ENCODE measurements at regions not wholly inside any gene's neighbourhood (a gene's known extent, or its start where the extent isn't known, plus 50 kb on each side); places are given as distances from the start of the nearest gene placed in this dataset.
A peak's percentile ranks its signal among the peaks of the same experiment; 100 is the strongest.

DNA sequence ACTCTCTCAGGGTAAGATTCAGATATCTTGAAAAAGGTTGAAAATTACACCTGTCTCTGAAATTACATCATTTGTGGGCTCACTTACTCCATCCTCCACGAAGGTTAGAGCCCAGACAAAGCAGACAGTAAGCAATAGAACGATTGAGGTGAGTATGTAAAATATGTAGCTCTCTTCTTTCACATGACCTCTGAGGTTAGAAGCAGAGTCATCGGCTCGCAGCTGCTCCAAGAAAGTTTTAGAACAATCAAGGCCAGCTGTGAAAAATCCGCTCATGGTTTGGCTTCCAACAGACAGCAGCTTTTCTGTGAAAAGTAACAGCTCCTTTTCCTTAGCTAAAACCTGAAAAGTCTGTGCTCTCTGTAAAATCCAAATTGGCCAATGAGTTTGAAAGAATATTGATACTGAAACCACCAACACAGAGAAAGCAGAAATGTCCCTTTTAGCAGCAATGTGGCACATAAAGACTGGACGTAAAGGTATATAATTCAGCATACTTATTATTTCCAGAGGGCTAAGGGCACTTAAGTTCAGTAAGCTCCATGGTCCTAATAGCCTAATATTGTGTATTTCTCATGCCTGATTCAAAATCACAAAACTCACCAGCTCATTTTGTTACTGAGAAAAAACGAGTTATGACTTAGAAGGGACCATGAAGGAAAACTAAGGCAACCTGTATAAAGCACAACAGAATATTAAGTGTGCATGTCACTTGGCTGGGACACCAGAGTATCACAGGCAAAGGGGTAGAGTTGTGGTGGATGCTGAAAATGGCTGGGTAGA, 78.2 kb downstream of the FAM76B start:
- Histone ChIP-seq H3K9me3 (ENCODE audit: control extremely low read depth in 1 of 5, control insufficient read depth in 4 of 5, insufficient read depth in 2 of 5, low read depth in 1 of 5, low read length in 4 of 5) (no peaks in the 10 kb centered on the region), H3K4me3 (ENCODE audit: control insufficient read depth in 1 of 7, extremely low read depth in 1 of 7, insufficient read depth in 4 of 7, low read depth in 2 of 7, low read length in 6 of 7) (no peak overlapping the region), H3K27me3 (replicated peaks in 2 of 5; ENCODE audit: control insufficient read depth in 4 of 5, insufficient read depth in 5 of 5, low read length in 4 of 5) (no peaks in the 10 kb centered on the region), H3K36me3 (ENCODE audit: control insufficient read depth in 4 of 4, insufficient read depth in 4 of 4, low read length in 3 of 4) (no peaks in the 10 kb centered on the region), H3K4me1 (ENCODE audit: control extremely low read depth in 1 of 4, control insufficient read depth in 4 of 4, insufficient read depth in 4 of 4, low read length in 3 of 4) (peaks cover 8 to 20% (median 18%) of the 10 kb centered on the region in 4 experiments), H3K27ac (ENCODE audit: insufficient read depth in 1 of 2, low read depth in 1 of 2, low read length in 2 of 2, poor library complexity in 1 of 2, severe bottlenecking in 2 of 2) (no peak overlapping the region)
- WGBS (ENCODE audit: insufficient coverage): 100% methylated on average over 5 of the region's 7 CpGs
- DNase-seq: no peak
- ChIA-PET CTCF (interaction anchor here (0.9 to 12.6 kb wide), 9 partner anchors 9 to 556 kb away, joined by 3 to 234 read pairs (median 3); no protein-coding TSS in a partner anchor), POLR2A (no interaction called here)

DNA sequence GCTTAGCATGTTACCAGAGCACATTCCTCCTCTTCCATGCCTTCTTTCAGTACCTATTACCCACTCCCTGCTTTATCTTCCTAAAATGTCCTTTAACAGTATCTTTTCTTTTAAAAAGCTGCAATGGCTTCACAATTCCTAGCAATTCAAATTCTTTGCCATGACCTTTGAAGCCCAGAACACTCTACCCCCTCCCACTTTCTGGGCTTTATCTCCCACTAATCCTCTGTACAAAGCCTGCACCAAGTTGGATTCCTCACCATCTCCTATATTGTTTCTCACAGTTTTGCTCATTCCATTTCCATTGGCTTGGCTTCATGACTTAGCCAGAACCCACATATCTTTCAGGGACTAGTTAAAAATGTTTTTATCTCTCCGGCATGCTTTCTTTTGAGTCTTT, 80.9 kb downstream of the FAM76B start:
- POLR2A ChIA-PET: no interaction called here
- H3K27ac ChIP-seq (ENCODE audit: insufficient read depth in 1 of 2, low read depth in 1 of 2, low read length in 2 of 2, poor library complexity in 1 of 2, severe bottlenecking in 2 of 2): no peak overlapping the region
- no CpG with 5 or more reads among the region's 1 CpG for WGBS (ENCODE audit: insufficient coverage)
- CTCF ChIA-PET: interaction anchor here (1.3 to 12.6 kb wide), 5 partner anchors 11 to 554 kb away, joined by 4 to 234 read pairs (median 5); no protein-coding TSS in a partner anchor
- no peaks in the 10 kb centered on the region for H3K27me3 ChIP-seq (replicated peaks in 2 of 5; ENCODE audit: control insufficient read depth in 4 of 5, insufficient read depth in 5 of 5, low read length in 4 of 5)
- H3K9me3 ChIP-seq (ENCODE audit: control extremely low read depth in 1 of 5, control insufficient read depth in 4 of 5, insufficient read depth in 2 of 5, low read depth in 1 of 5, low read length in 4 of 5): no peaks in the 10 kb centered on the region
- H3K4me3 ChIP-seq (ENCODE audit: control insufficient read depth in 1 of 7, extremely low read depth in 1 of 7, insufficient read depth in 4 of 7, low read depth in 2 of 7, low read length in 6 of 7): no peak overlapping the region
- no peak for DNase-seq
- peaks cover 1 to 20% (median 8%) of the 10 kb centered on the region in 4 experiments for H3K4me1 ChIP-seq (ENCODE audit: control extremely low read depth in 1 of 4, control insufficient read depth in 4 of 4, insufficient read depth in 4 of 4, low read length in 3 of 4)
- H3K36me3 ChIP-seq (ENCODE audit: control insufficient read depth in 4 of 4, insufficient read depth in 4 of 4, low read length in 3 of 4): no peaks in the 10 kb centered on the region

DNA sequence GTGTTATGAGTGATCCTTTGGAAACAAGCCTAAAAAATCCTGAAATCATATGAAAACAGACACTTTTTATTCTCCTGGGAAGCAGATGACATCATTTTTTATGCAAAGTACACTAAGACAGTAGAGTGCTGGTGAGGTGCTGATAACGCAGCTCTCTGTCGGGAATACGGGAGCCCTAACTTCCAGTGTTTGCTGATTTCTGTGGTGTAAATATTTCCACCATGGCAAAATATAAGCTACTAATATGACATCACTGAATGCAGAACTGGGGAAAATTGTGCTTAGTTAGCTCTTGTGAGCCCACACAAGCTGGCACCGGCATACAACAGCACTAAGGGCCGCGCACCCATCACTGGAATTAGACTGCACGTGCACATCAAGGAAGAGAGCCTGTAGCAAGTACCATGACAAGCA, 82.6 kb downstream of the FAM76B start:
- POLR2A ChIA-PET: interaction anchor here (0.6 to 0.7 kb wide), 2 partner anchors 8 to 337 kb away, joined by 3 read pairs; no protein-coding TSS in a partner anchor
- H3K4me3 ChIP-seq (ENCODE audit: control insufficient read depth in 1 of 7, extremely low read depth in 1 of 7, insufficient read depth in 4 of 7, low read depth in 2 of 7, low read length in 6 of 7): no peak overlapping the region
- no peak for DNase-seq
- H3K27me3 ChIP-seq (replicated peaks in 2 of 5; ENCODE audit: control insufficient read depth in 4 of 5, insufficient read depth in 5 of 5, low read length in 4 of 5): no peaks in the 10 kb centered on the region
- H3K27ac ChIP-seq (ENCODE audit: insufficient read depth in 1 of 2, low read depth in 1 of 2, low read length in 2 of 2, poor library complexity in 1 of 2, severe bottlenecking in 2 of 2): no peak overlapping the region
- H3K4me1 ChIP-seq (ENCODE audit: control extremely low read depth in 1 of 4, control insufficient read depth in 4 of 4, insufficient read depth in 4 of 4, low read length in 3 of 4): peaks cover 3 to 34% (median 15%) of the 10 kb centered on the region in 4 experiments
- no peaks in the 10 kb centered on the region for H3K9me3 ChIP-seq (ENCODE audit: control extremely low read depth in 1 of 5, control insufficient read depth in 4 of 5, insufficient read depth in 2 of 5, low read depth in 1 of 5, low read length in 4 of 5)
- 82% methylated on average over 6 of the region's 7 CpGs for WGBS (ENCODE audit: insufficient coverage)
- no peaks in the 10 kb centered on the region for H3K36me3 ChIP-seq (ENCODE audit: control insufficient read depth in 4 of 4, insufficient read depth in 4 of 4, low read length in 3 of 4)
- CTCF ChIA-PET: interaction anchor here (1.1 to 12.6 kb wide), 9 partner anchors 8 to 552 kb away, joined by 3 to 234 read pairs (median 15); no protein-coding TSS in a partner anchor

GRCh38 chr11:95705485-95706124, 84.0 kb downstream of the FAM76B start:
- peak; percentile 88 to 92 (median 90) for DNase-seq
- H3K9me3 ChIP-seq (ENCODE audit: control extremely low read depth in 1 of 5, control insufficient read depth in 4 of 5, insufficient read depth in 2 of 5, low read depth in 1 of 5, low read length in 4 of 5): no peaks in the 10 kb centered on the region
- H3K27me3 ChIP-seq (replicated peaks in 2 of 5; ENCODE audit: control insufficient read depth in 4 of 5, insufficient read depth in 5 of 5, low read length in 4 of 5): no peaks in the 10 kb centered on the region
- H3K27ac ChIP-seq (ENCODE audit: insufficient read depth in 1 of 2, low read depth in 1 of 2, low read length in 2 of 2, poor library complexity in 1 of 2, severe bottlenecking in 2 of 2): no peak overlapping the region
- ChIA-PET POLR2A (interaction anchor here (0.5 kb wide), 1 partner anchor 476 kb away, joined by 4 read pairs; no protein-coding TSS in a partner anchor), CTCF (interaction anchor here (0.7 to 12.6 kb wide), 39 partner anchors 9 to 635 kb away, joined by 3 to 234 read pairs (median 4); partner anchors contain the start of gene FAM76B)
- peak overlapping the region in 3 of 7 experiments; percentile 20 to 26 (median 25) for H3K4me3 ChIP-seq (ENCODE audit: control insufficient read depth in 1 of 7, extremely low read depth in 1 of 7, insufficient read depth in 4 of 7, low read depth in 2 of 7, low read length in 6 of 7)
- H3K36me3 ChIP-seq (ENCODE audit: control insufficient read depth in 4 of 4, insufficient read depth in 4 of 4, low read length in 3 of 4): no peaks in the 10 kb centered on the region
- H3K4me1 ChIP-seq (ENCODE audit: control extremely low read depth in 1 of 4, control insufficient read depth in 4 of 4, insufficient read depth in 4 of 4, low read length in 3 of 4): peaks cover 5 to 44% (median 20%) of the 10 kb centered on the region in 4 experiments
- 0% methylated on average over 5 of the region's 10 CpGs for WGBS (ENCODE audit: insufficient coverage)

DNA sequence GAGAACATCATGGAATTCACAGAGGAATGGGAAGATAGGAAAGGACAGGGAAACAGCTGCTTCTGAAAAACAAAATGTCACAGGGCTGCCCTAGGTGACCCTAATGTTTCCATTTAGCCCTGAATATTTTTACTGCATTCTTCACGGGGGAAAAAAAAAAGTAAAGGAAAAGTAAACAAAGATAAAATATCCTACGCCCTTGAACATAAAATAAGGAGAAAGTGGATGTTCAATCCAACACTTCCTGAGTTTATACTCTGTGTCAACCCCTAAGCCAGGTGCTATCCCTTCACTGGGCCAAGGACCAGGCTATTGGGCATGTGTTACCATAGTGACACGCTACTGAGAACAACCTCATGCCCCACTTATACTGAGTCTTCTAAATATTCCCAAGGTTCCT, 84.7 kb downstream of the FAM76B start:
- ChIA-PET CTCF (interaction anchor here (0.7 to 12.6 kb wide), 35 partner anchors 8 to 634 kb away, joined by 3 to 234 read pairs (median 4); partner anchors contain the start of gene FAM76B), POLR2A (interaction anchor here (0.5 kb wide), 1 partner anchor 475 kb away, joined by 4 read pairs; no protein-coding TSS in a partner anchor)
- no peaks in the 10 kb centered on the region for H3K9me3 ChIP-seq (ENCODE audit: control extremely low read depth in 1 of 5, control insufficient read depth in 4 of 5, insufficient read depth in 2 of 5, low read depth in 1 of 5, low read length in 4 of 5)
- DNase-seq: no peak
- H3K4me3 ChIP-seq (ENCODE audit: control insufficient read depth in 1 of 7, extremely low read depth in 1 of 7, insufficient read depth in 4 of 7, low read depth in 2 of 7, low read length in 6 of 7): no peak overlapping the region
- no peaks in the 10 kb centered on the region for H3K27me3 ChIP-seq (replicated peaks in 2 of 5; ENCODE audit: control insufficient read depth in 4 of 5, insufficient read depth in 5 of 5, low read length in 4 of 5)
- no peaks in the 10 kb centered on the region for H3K36me3 ChIP-seq (ENCODE audit: control insufficient read depth in 4 of 4, insufficient read depth in 4 of 4, low read length in 3 of 4)
- WGBS (ENCODE audit: insufficient coverage): no CpG with 5 or more reads among the region's 3 CpGs
- no peak overlapping the region for H3K27ac ChIP-seq (ENCODE audit: insufficient read depth in 1 of 2, low read depth in 1 of 2, low read length in 2 of 2, poor library complexity in 1 of 2, severe bottlenecking in 2 of 2)
- H3K4me1 ChIP-seq (ENCODE audit: control extremely low read depth in 1 of 4, control insufficient read depth in 4 of 4, insufficient read depth in 4 of 4, low read length in 3 of 4): peaks cover 11 to 51% (median 27%) of the 10 kb centered on the region in 4 experiments

DNA sequence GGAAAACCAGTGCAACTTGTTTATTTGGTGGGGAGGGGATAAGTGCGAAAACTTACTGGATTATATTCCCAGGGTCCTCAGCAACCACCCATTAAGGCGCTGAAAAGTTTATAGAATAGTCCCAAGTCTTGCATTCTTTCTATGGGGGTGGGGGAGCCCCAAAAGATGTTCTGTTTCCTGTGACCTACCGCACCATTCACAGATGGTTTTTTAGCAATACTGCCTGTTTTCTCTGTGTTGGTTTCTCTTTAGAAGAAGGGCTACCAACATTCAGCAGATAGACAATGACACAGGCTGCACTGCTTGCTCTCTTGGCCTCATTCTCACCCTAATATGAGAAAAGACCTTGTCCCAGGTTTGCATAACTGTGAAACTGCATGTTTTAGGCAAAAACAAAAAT, 86.5 kb downstream of the FAM76B start:
- Histone ChIP-seq H3K4me3 (ENCODE audit: control insufficient read depth in 1 of 7, extremely low read depth in 1 of 7, insufficient read depth in 4 of 7, low read depth in 2 of 7, low read length in 6 of 7) (no peak overlapping the region), H3K4me1 (ENCODE audit: control extremely low read depth in 1 of 4, control insufficient read depth in 4 of 4, insufficient read depth in 4 of 4, low read length in 3 of 4) (peaks cover 26 to 69% (median 43%) of the 10 kb centered on the region in 4 experiments), H3K36me3 (ENCODE audit: control insufficient read depth in 4 of 4, insufficient read depth in 4 of 4, low read length in 3 of 4) (no peaks in the 10 kb centered on the region), H3K27ac (ENCODE audit: insufficient read depth in 1 of 2, low read depth in 1 of 2, low read length in 2 of 2, poor library complexity in 1 of 2, severe bottlenecking in 2 of 2) (no peak overlapping the region), H3K27me3 (replicated peaks in 2 of 5; ENCODE audit: control insufficient read depth in 4 of 5, insufficient read depth in 5 of 5, low read length in 4 of 5) (no peaks in the 10 kb centered on the region), H3K9me3 (ENCODE audit: control extremely low read depth in 1 of 5, control insufficient read depth in 4 of 5, insufficient read depth in 2 of 5, low read depth in 1 of 5, low read length in 4 of 5) (no peaks in the 10 kb centered on the region)
- ChIA-PET CTCF (interaction anchor here (0.9 to 12.6 kb wide), 6 partner anchors 35 to 548 kb away, joined by 3 to 234 read pairs (median 3); no protein-coding TSS in a partner anchor), POLR2A (no interaction called here)
- 40% methylated on average over 2 of the region's 3 CpGs for WGBS (ENCODE audit: insufficient coverage)
- DNase-seq: peak in 2 of 3 donors; percentile 52 to 61
